Cardiac muscle cell (in vitro differentiated cells and primary cell): ENCODE measurements at regions not wholly inside any gene's neighbourhood (a gene's known extent, or its start where the extent isn't known, plus 50 kb on each side); places are given as distances from the start of the nearest gene placed in this dataset.
A peak's percentile ranks its signal among the peaks of the same experiment; 100 is the strongest.

Experiments
- DNase-seq, 2 donors: peaks; one replicate each; pipeline versions ENCODE4 v3.0.0 to v3.0.0-alpha.2; 2010 to 2017; ENCODE audit warnings: low read depth in 1 of 2, low spot score in 1 of 2
- H3K27ac ChIP-seq: fragments of 200-600 bp; sonication (generic); 2 replicates; pipeline ENCODE4 v1.5.1; 2016
- H3K27me3 ChIP-seq: fragments of 200-600 bp; sonication (generic); 2 replicates; pipeline ENCODE4 v1.6.0; 2016; ENCODE audit warnings: control low read depth
- H3K36me3 ChIP-seq: fragments of 200-600 bp; sonication (generic); 2 replicates; pipeline ENCODE4 v1.5.1; 2016; ENCODE audit warnings: control low read depth
- H3K4me1 ChIP-seq: fragments of 200-600 bp; sonication (generic); 2 replicates; pipeline ENCODE4 v1.8.1; 2017; ENCODE audit warnings: low read depth, mild to moderate bottlenecking, mixed run types
- H3K4me3 ChIP-seq: fragments of 200-600 bp; sonication (generic); 2 replicates; pipeline ENCODE4 v1.5.1; 2016; ENCODE audit warnings: mild to moderate bottlenecking
- H3K9me3 ChIP-seq: fragments of 200-600 bp; sonication (generic); 2 replicates; pipeline ENCODE4 v1.5.1; 2017; ENCODE audit warnings: low read depth, mild to moderate bottlenecking, control low read depth
- CTCF ChIP-seq: IDR thresholded peaks from 2 replicates; pipeline ENCODE4 v1.5.1; 2012; ENCODE audit warnings: low read depth, mild to moderate bottlenecking, low read length

GRCh38 chr16:5336941-5337340, 239.3 kb upstream of the EEF2KMT start:
- Histone ChIP-seq H3K4me1 (no peaks in the 10 kb centered on the region), H3K27me3 (peaks cover 4% of the 10 kb centered on the region), H3K9me3 (no peaks in the 10 kb centered on the region), H3K36me3 (no peaks in the 10 kb centered on the region), H3K27ac (no peak overlapping the region), H3K4me3 (no peak overlapping the region)
- DNase-seq, result peak in 1 of 2 donors; percentile 3
- no peak for TF ChIP-seq CTCF

- no peak for DNase-seq
- H3K36me3 ChIP-seq, result no peaks in the 10 kb centered on the region
- no peak overlapping the region for H3K4me3 ChIP-seq
- H3K4me1 ChIP-seq, result no peaks in the 10 kb centered on the region
- H3K27ac ChIP-seq, result no peak overlapping the region
- no peaks in the 10 kb centered on the region for H3K27me3 ChIP-seq
- no peaks in the 10 kb centered on the region for H3K9me3 ChIP-seq
- TF ChIP-seq CTCF, result no peak
Measured at GRCh38 chr16:5333991-5334390, 236.4 kb upstream of the EEF2KMT start.

DNA sequence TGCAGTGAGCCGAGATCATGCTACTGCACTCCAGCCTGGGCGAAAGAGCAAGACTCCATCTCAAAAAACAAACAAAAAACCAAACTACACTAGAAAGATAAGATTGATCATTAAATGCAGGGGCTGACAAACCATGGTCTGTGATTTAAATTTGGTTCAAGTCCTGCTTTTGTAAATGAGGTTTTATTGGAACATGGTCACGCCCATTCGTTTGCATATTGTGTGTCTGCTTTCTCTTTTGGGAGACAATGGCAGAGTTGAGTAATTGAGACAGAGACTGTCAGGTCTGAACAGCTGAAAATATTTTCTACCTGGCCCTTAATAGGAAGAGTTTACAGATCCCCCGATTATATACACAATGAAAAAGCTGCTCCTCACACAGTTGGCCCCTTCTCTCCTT, 235.5 kb upstream of the EEF2KMT start:
- no peaks in the 10 kb centered on the region for H3K27me3 ChIP-seq
- no peaks in the 10 kb centered on the region for H3K4me1 ChIP-seq
- H3K4me3 ChIP-seq, result no peak overlapping the region
- H3K27ac ChIP-seq, result no peak overlapping the region
- DNase-seq, result no peak
- H3K9me3 ChIP-seq, result no peaks in the 10 kb centered on the region
- TF ChIP-seq CTCF, result no peak
- no peaks in the 10 kb centered on the region for H3K36me3 ChIP-seq

GRCh38 chr16:5330058-5330457, 232.5 kb upstream of the EEF2KMT start:
- TF ChIP-seq CTCF, result no peak
- Histone ChIP-seq H3K36me3 (no peaks in the 10 kb centered on the region), H3K9me3 (no peaks in the 10 kb centered on the region), H3K27me3 (no peaks in the 10 kb centered on the region), H3K4me3 (no peak overlapping the region), H3K27ac (no peak overlapping the region), H3K4me1 (no peaks in the 10 kb centered on the region)
- no peak for DNase-seq

DNA sequence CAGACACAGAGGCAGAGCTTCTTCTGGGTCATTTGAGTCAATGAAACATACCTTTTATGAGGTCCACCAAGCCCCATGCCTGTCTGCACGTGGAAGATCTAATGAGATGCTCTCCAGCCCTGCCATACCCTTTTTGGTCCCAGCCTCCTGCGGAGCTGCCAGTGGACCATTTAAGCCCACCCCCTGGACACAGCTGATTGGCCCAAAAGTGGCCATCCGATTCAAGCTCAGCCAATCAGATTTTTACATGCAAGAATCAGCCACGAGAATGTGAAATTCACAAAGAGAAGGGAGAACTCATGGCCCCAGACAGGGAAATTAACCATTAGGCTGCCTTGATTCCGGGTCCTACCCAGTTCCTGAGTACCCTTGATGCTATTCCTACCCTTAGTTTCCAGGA, 231.0 kb upstream of the EEF2KMT start:
- TF ChIP-seq CTCF, result no peak
- Histone ChIP-seq H3K27me3 (no peaks in the 10 kb centered on the region), H3K27ac (no peak overlapping the region), H3K9me3 (no peaks in the 10 kb centered on the region), H3K36me3 (no peaks in the 10 kb centered on the region), H3K4me1 (no peaks in the 10 kb centered on the region), H3K4me3 (no peak overlapping the region)
- no peak for DNase-seq

DNA sequence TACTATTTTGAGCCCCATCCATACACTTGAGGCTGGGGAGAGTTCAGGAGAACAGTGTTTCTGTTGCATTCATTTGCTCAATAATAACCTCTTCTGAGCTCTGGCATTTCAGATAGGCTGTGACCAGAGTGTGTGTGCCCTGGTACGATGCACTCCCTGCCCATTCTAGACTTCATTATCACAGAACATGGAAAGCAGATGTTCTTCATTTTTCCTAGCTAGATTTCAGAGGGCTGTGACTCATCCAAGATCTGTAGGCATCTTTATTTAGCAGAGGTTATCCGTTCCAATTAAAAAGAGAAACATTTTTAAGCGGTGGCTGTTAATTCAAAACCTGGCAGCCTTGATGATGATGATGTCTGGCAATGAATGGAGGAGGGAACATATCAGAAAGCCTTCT, 228.8 kb upstream of the EEF2KMT start:
- H3K9me3 ChIP-seq, result no peaks in the 10 kb centered on the region
- no peak overlapping the region for H3K27ac ChIP-seq
- no peak overlapping the region for H3K4me3 ChIP-seq
- no peak for TF ChIP-seq CTCF
- no peaks in the 10 kb centered on the region for H3K27me3 ChIP-seq
- no peaks in the 10 kb centered on the region for H3K4me1 ChIP-seq
- DNase-seq, result no peak
- no peaks in the 10 kb centered on the region for H3K36me3 ChIP-seq
